SK-N-MC (cell line): ENCODE measurements at regions not wholly inside any gene's neighbourhood (a gene's known extent, or its start where the extent isn't known, plus 50 kb on each side); places are given as distances from the start of the nearest gene placed in this dataset.

Source experiments
- EZH2 ChIP-seq: fragments of 200-600 bp; sonication (generic); IDR thresholded peaks from one replicate; pipeline ENCODE4 v1.6.1; 2017; ENCODE audit warnings: antibody characterized with exemption
- POLR2AphosphoS5 ChIP-seq: IDR thresholded peaks from 2 replicates; pipeline ENCODE4 v1.6.1; 2012; ENCODE audit warnings: mild to moderate bottlenecking, low read depth, low read length, borderline replicate concordance

GRCh38 chr10:131480861-131481260, 169.3 kb upstream of the TCERG1L start:
- TF ChIP-seq EZH2 (no peak), POLR2AphosphoS5 (no peak)
